HFFc6 (cell line): ENCODE measurements at regions not wholly inside any gene's neighbourhood (a gene's known extent, or its start where the extent isn't known, plus 50 kb on each side); places are given as distances from the start of the nearest gene placed in this dataset.

Source experiments
- DNase-seq: peaks from one replicate; pipeline ENCODE4 v3.0.0-alpha.2; 2018
- H3K27ac Mint-ChIP-seq: 2 replicates; pipeline ENCODE4 v1.8.0; 2020; ENCODE audit warnings: mild to moderate bottlenecking, mixed read lengths
- H3K27me3 Mint-ChIP-seq: 2 replicates; pipeline ENCODE4 v1.8.0; 2021; ENCODE audit warnings: mild to moderate bottlenecking, moderate library complexity, mixed read lengths; ENCODE audit not compliant: insufficient read depth
- H3K36me3 Mint-ChIP-seq: 2 replicates; pipeline ENCODE4 v1.8.0; 2021; ENCODE audit warnings: low read depth, mixed read lengths
- H3K4me1 Mint-ChIP-seq: 2 replicates; pipeline ENCODE4 v1.8.0; 2020; ENCODE audit warnings: low read depth, mixed read lengths
- H3K4me3 Mint-ChIP-seq: 2 replicates; pipeline ENCODE4 v1.8.0; 2020; ENCODE audit warnings: mild to moderate bottlenecking, moderate library complexity, mixed read lengths
- H3K9me3 Mint-ChIP-seq: 2 replicates; pipeline ENCODE4 v1.8.0; 2020; ENCODE audit warnings: mild to moderate bottlenecking, mixed read lengths
- TF ChIP-seq, protein P1 (sequence below): fragments of 200-600 bp; sonication (generic); IDR thresholded peaks from 2 replicates; pipeline ENCODE4 v1.5.0; 2021; ENCODE audit warnings: antibody characterized with exemption, mild to moderate bottlenecking

- peaks cover 33% of the 10 kb centered on the region for H3K4me1 Mint-ChIP-seq
- H3K27ac Mint-ChIP-seq, result no peak overlapping the region
- H3K36me3 Mint-ChIP-seq, result no peaks in the 10 kb centered on the region
- peaks cover 5% of the 10 kb centered on the region; the same call in 1 of the 2 replicates for H3K27me3 Mint-ChIP-seq
- DNase-seq, result peak; percentile 17
- TF ChIP-seq, protein P1, sequence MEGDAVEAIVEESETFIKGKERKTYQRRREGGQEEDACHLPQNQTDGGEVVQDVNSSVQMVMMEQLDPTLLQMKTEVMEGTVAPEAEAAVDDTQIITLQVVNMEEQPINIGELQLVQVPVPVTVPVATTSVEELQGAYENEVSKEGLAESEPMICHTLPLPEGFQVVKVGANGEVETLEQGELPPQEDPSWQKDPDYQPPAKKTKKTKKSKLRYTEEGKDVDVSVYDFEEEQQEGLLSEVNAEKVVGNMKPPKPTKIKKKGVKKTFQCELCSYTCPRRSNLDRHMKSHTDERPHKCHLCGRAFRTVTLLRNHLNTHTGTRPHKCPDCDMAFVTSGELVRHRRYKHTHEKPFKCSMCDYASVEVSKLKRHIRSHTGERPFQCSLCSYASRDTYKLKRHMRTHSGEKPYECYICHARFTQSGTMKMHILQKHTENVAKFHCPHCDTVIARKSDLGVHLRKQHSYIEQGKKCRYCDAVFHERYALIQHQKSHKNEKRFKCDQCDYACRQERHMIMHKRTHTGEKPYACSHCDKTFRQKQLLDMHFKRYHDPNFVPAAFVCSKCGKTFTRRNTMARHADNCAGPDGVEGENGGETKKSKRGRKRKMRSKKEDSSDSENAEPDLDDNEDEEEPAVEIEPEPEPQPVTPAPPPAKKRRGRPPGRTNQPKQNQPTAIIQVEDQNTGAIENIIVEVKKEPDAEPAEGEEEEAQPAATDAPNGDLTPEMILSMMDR, result peak; percentile 83
- no peaks in the 10 kb centered on the region for H3K9me3 Mint-ChIP-seq
- H3K4me3 Mint-ChIP-seq, result peak overlapping the region; percentile 22; the same call in 1 of the 2 replicates
Measured at GRCh38 chr18:72672364-72673184, 128.4 kb upstream of the CBLN2 start.

- Mint-ChIP-seq H3K9me3 (peaks cover 3% of the 10 kb centered on the region), H3K36me3 (no peaks in the 10 kb centered on the region), H3K27me3 (peaks cover 3% of the 10 kb centered on the region; the same call in 1 of the 2 replicates), H3K4me3 (no peak overlapping the region), H3K4me1 (peaks cover 5% of the 10 kb centered on the region; the same call in 1 of the 2 replicates), H3K27ac (no peak overlapping the region)
- TF ChIP-seq, protein P1, result no peak
- no peak for DNase-seq
Measured at GRCh38 chr18:72667932-72668331, 123.8 kb upstream of the CBLN2 start.

- peaks cover 8% of the 10 kb centered on the region for H3K9me3 Mint-ChIP-seq
- peaks cover 3% of the 10 kb centered on the region; the same call in 1 of the 2 replicates for H3K27me3 Mint-ChIP-seq
- no peak overlapping the region for H3K4me3 Mint-ChIP-seq
- no peaks in the 10 kb centered on the region for H3K4me1 Mint-ChIP-seq
- DNase-seq, result no peak
- TF ChIP-seq, protein P1, result peak; percentile 43
- no peak overlapping the region for H3K27ac Mint-ChIP-seq
- H3K36me3 Mint-ChIP-seq, result no peaks in the 10 kb centered on the region
Measured at GRCh38 chr18:72652990-72653593, 109.0 kb upstream of the CBLN2 start.

DNA sequence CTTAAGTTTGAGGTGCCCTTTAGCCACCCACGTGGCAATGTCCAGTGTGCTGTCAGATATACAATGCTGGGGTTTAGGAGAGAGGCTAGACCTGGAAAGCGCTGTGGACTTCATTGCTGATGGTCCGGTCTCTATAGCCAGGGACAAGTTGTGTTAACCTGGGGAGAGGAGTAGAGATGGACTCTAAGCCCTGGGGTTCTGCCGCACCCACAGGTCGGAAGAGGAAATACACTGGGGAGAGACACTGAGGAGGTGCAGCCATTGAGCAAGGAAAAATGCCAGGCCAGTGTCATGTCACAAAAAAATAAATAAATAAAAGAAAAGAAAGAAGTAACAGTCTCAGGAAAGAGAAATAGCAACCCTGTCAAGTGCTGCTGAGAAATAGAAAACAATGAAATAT, 106.9 kb upstream of the CBLN2 start:
- no peak overlapping the region for H3K27ac Mint-ChIP-seq
- TF ChIP-seq, protein P1, result no peak
- no peaks in the 10 kb centered on the region for H3K36me3 Mint-ChIP-seq
- no peak for DNase-seq
- no peak overlapping the region for H3K4me3 Mint-ChIP-seq
- H3K9me3 Mint-ChIP-seq, result peaks cover 9% of the 10 kb centered on the region
- peaks cover 3% of the 10 kb centered on the region; the same call in 1 of the 2 replicates for H3K27me3 Mint-ChIP-seq
- H3K4me1 Mint-ChIP-seq, result no peaks in the 10 kb centered on the region

GRCh38 chr18:72648481-72648960, 104.4 kb upstream of the CBLN2 start:
- H3K36me3 Mint-ChIP-seq, result no peaks in the 10 kb centered on the region
- H3K4me1 Mint-ChIP-seq, result no peaks in the 10 kb centered on the region
- H3K9me3 Mint-ChIP-seq, result peaks cover 23% of the 10 kb centered on the region
- DNase-seq, result no peak
- H3K27me3 Mint-ChIP-seq, result peaks cover 4% of the 10 kb centered on the region; the same call in 1 of the 2 replicates
- TF ChIP-seq, protein P1, result no peak
- no peak overlapping the region for H3K4me3 Mint-ChIP-seq
- no peak overlapping the region for H3K27ac Mint-ChIP-seq
